Natural killer cell (primary cell): ENCODE measurements at regions not wholly inside any gene's neighbourhood (a gene's known extent, or its start where the extent isn't known, plus 50 kb on each side); places are given as distances from the start of the nearest gene placed in this dataset.

ENCODE experiments used
- ATAC-seq, 3 donors: fragments of 150-1000 bp in 2 of 3; fragments of 200-7000 bp in 1 of 3; cut with Tn5 transposase; 1 replicate in 1 of 3; 2 replicates in 2 of 3; pipeline ENCODE4 v1.10.0; 2021; ENCODE audit warnings: mild to moderate bottlenecking in 2 of 3, moderate library complexity in 2 of 3
- DNase-seq, 2 donors: peaks; one replicate each; pipeline versions ENCODE4 v3.0.0 to v3.0.0-alpha.2; 2013 to 2021; ENCODE audit warnings: mixed read lengths in 1 of 2
- H3K27ac ChIP-seq: one replicate; pipeline ENCODE4 v1.5.1; 2013; ENCODE audit warnings: mild to moderate bottlenecking, low read length
- H3K27me3 ChIP-seq: one replicate; pipeline ENCODE4 v1.6.1; 2013; ENCODE audit warnings: low read length; ENCODE audit not compliant: control insufficient read depth, insufficient read depth
- H3K36me3 ChIP-seq: one replicate; pipeline ENCODE4 v1.6.1; 2013; ENCODE audit warnings: low read length; ENCODE audit not compliant: control insufficient read depth, insufficient read depth
- H3K4me1 ChIP-seq: one replicate; pipeline ENCODE4 v1.6.1; 2013; ENCODE audit warnings: low read length; ENCODE audit not compliant: control insufficient read depth, insufficient read depth
- H3K4me3 ChIP-seq: one replicate; pipeline ENCODE4 v1.5.1; 2013; ENCODE audit warnings: low read length
- H3K9me3 ChIP-seq: one replicate; pipeline ENCODE4 v1.6.1; 2013; ENCODE audit warnings: low read length; ENCODE audit not compliant: control insufficient read depth, insufficient read depth
- H3K27ac Mint-ChIP-seq, 2 donors: one replicate each; pipeline ENCODE4 v1.8.0; 2022; ENCODE audit warnings: mild to moderate bottlenecking in 2 of 2, mixed read lengths in 2 of 2, moderate library complexity in 1 of 2
- H3K27me3 Mint-ChIP-seq, 2 donors: one replicate each; pipeline ENCODE4 v1.8.0; 2022; ENCODE audit warnings: low read depth in 2 of 2, mixed read lengths in 2 of 2
- H3K36me3 Mint-ChIP-seq: one replicate; pipeline ENCODE4 v1.8.0; 2022; ENCODE audit warnings: mixed read lengths
- H3K4me1 Mint-ChIP-seq, 2 donors: one replicate each; pipeline ENCODE4 v1.8.0; 2022; ENCODE audit warnings: mixed read lengths in 2 of 2
- H3K4me3 Mint-ChIP-seq: one replicate; pipeline ENCODE4 v1.8.0; 2022; ENCODE audit warnings: mild to moderate bottlenecking, moderate library complexity, mixed read lengths
- H3K9me3 Mint-ChIP-seq, 2 donors: one replicate each; pipeline ENCODE4 v1.8.0; 2022; ENCODE audit warnings: mixed read lengths in 2 of 2
- CTCF ChIP-seq: fragments of 200-600 bp; IDR thresholded peaks from one replicate; pipeline ENCODE4 v1.8.0; 2022; ENCODE audit warnings: antibody characterized with exemption
- WGBS: methylation state at CpG from one replicate; pipeline ENCODE4 v1.1.7; 2013; ENCODE audit warnings: missing lambda C conversion rate; ENCODE audit not compliant: insufficient coverage; 5-methylcytosine and 5-hydroxymethylcytosine counted together
- intact Hi-C: fragments of 100-400 bp; cut with micrococcal nuclease; formaldehyde crosslinking; loops from one replicate; pipeline ENCODE4 v1.14.2; 2022

GRCh38 chr12:59452259-59452658 is 143.6 kb upstream of the SLC16A7 start:
- intact Hi-C loops = no loop called here
- no peaks in the 10 kb centered on the region for H3K27me3 ChIP-seq
- no peaks in the 10 kb centered on the region for H3K27me3 Mint-ChIP-seq
- H3K36me3 Mint-ChIP-seq = no peaks in the 10 kb centered on the region
- H3K36me3 ChIP-seq = no peaks in the 10 kb centered on the region
- no peaks in the 10 kb centered on the region for H3K9me3 ChIP-seq
- no peaks in the 10 kb centered on the region for H3K9me3 Mint-ChIP-seq
- no peaks in the 10 kb centered on the region for H3K4me1 Mint-ChIP-seq
- DNase-seq = no peak
- no peak overlapping the region for H3K27ac Mint-ChIP-seq
- 86% methylated on average over 1 of the region's 1 CpG for WGBS
- H3K27ac ChIP-seq = no peak overlapping the region
- H3K4me3 ChIP-seq = no peak overlapping the region
- ATAC-seq = no peak
- H3K4me1 ChIP-seq = no peaks in the 10 kb centered on the region
- no peak for TF ChIP-seq CTCF
- H3K4me3 Mint-ChIP-seq = no peak overlapping the region

- no peak for DNase-seq
- Mint-ChIP-seq H3K36me3 (no peaks in the 10 kb centered on the region), H3K27me3 (no peaks in the 10 kb centered on the region), H3K4me1 (no peaks in the 10 kb centered on the region), H3K9me3 (peaks cover 3% of the 10 kb centered on the region in 2 donors), H3K4me3 (no peak overlapping the region), H3K27ac (no peak overlapping the region)
- Histone ChIP-seq H3K4me1 (no peaks in the 10 kb centered on the region), H3K9me3 (no peaks in the 10 kb centered on the region), H3K27ac (no peak overlapping the region), H3K36me3 (no peaks in the 10 kb centered on the region), H3K4me3 (no peak overlapping the region), H3K27me3 (no peaks in the 10 kb centered on the region)
- no peak for TF ChIP-seq CTCF
- ATAC-seq = no peak
- WGBS = 83% methylated on average over 3 of the region's 3 CpGs
- intact Hi-C loops = no loop called here
Observed at GRCh38 chr12:59446116-59446515, 149.7 kb upstream of the SLC16A7 start.

- 95% methylated on average over 1 of the region's 1 CpG for WGBS
- Histone ChIP-seq H3K27ac (no peak overlapping the region), H3K4me3 (no peak overlapping the region), H3K9me3 (peaks cover 3% of the 10 kb centered on the region), H3K27me3 (no peaks in the 10 kb centered on the region), H3K4me1 (no peaks in the 10 kb centered on the region), H3K36me3 (no peaks in the 10 kb centered on the region)
- TF ChIP-seq CTCF = no peak
- no peak overlapping the region for H3K4me3 Mint-ChIP-seq
- intact Hi-C loops = no loop called here
- DNase-seq (peak in 1 of 2 donors; percentile 52), ATAC-seq (no peak)
- no peak overlapping the region for H3K27ac Mint-ChIP-seq
- no peaks in the 10 kb centered on the region for H3K27me3 Mint-ChIP-seq
- H3K36me3 Mint-ChIP-seq = no peaks in the 10 kb centered on the region
- H3K9me3 Mint-ChIP-seq = peaks cover 8% of the 10 kb centered on the region in 2 donors
- H3K4me1 Mint-ChIP-seq = no peaks in the 10 kb centered on the region
Observed at GRCh38 chr12:59444932-59445331, 150.9 kb upstream of the SLC16A7 start.

- no peak for TF ChIP-seq CTCF
- Histone ChIP-seq H3K36me3 (no peaks in the 10 kb centered on the region), H3K4me1 (no peaks in the 10 kb centered on the region), H3K27me3 (no peaks in the 10 kb centered on the region), H3K9me3 (no peaks in the 10 kb centered on the region), H3K4me3 (no peak overlapping the region), H3K27ac (no peak overlapping the region)
- no peaks in the 10 kb centered on the region for H3K4me1 Mint-ChIP-seq
- DNase-seq = no peak
- H3K9me3 Mint-ChIP-seq = peaks cover 0 to 3% of the 10 kb centered on the region in 2 donors
- ATAC-seq = no peak
- no peaks in the 10 kb centered on the region for H3K36me3 Mint-ChIP-seq
- intact Hi-C loops = no loop called here
- no CpG with 5 or more reads among the region's 1 CpG for WGBS
- H3K4me3 Mint-ChIP-seq = no peak overlapping the region
- no peaks in the 10 kb centered on the region for H3K27me3 Mint-ChIP-seq
- H3K27ac Mint-ChIP-seq = no peak overlapping the region
Observed at GRCh38 chr12:59432057-59432456, 163.8 kb upstream of the SLC16A7 start.
